ENCODE measurements at regions not wholly inside any gene's neighbourhood (a gene's known extent, or its start where the extent isn't known, plus 50 kb on each side); places are given as distances from the start of the nearest gene placed in this dataset.
"Not testable (repeated sequence)": the region's sequence is repeated elsewhere in the genome, so short reads cannot be mapped to it uniquely, and the experiment has no call there.

- no peak for DNase-seq
- intact Hi-C loops (cut with DNase I), result no loop called here
These were observed 574.5 kb upstream of the ARRDC3 start for GRCh38 chr5:91957666-91958065.

GRCh38 chr5:91956738-91957137 lies 573.6 kb upstream of the ARRDC3 start:
- intact Hi-C loops (cut with DNase I), result no loop called here
- no peak for DNase-seq

- no peak for DNase-seq
- intact Hi-C loops (cut with DNase I), result no loop called here
These were observed 572.5 kb upstream of the ARRDC3 start for GRCh38 chr5:91955610-91956009.

GRCh38 chr5:91954136-91954535 lies 571.0 kb upstream of the ARRDC3 start:
- DNase-seq, result no peak
- intact Hi-C loops (cut with DNase I), result no loop called here

- intact Hi-C loops (cut with DNase I), result no loop called here
- no peak for DNase-seq
These were observed 567.2 kb upstream of the ARRDC3 start for GRCh38 chr5:91950328-91950727.

- intact Hi-C loops (cut with DNase I), result no loop called here
- DNase-seq, result no peak
These were observed 563.8 kb upstream of the ARRDC3 start for GRCh38 chr5:91946870-91947269.

- intact Hi-C loops (cut with DNase I), result no loop called here
These were observed 558.5 kb upstream of the ARRDC3 start for GRCh38 chr5:91941588-91941987.

GRCh38 chr5:91938441-91938840 lies 555.3 kb upstream of the ARRDC3 start:
- intact Hi-C loops (cut with DNase I), result no loop called here

More at GRCh38 chr5:91941588-91941987, 558.5 kb upstream of the ARRDC3 start:
- no peak for DNase-seq

GRCh38 chr5:91937121-91937520 lies 554.0 kb upstream of the ARRDC3 start:
- no peak for DNase-seq
- intact Hi-C loops (cut with DNase I), result no loop called here

More at GRCh38 chr5:91938441-91938840, 555.3 kb upstream of the ARRDC3 start:
- no peak for DNase-seq

- no peak for DNase-seq
- intact Hi-C loops (cut with DNase I), result no loop called here
These were observed 546.4 kb upstream of the ARRDC3 start for GRCh38 chr5:91929522-91929817.

GRCh38 chr5:91928754-91929521 lies 545.8 kb upstream of the ARRDC3 start:
- DNase-seq, result no peak
- intact Hi-C loops (cut with DNase I), result no loop called here

GRCh38 chr5:91927439-91927838 lies 544.3 kb upstream of the ARRDC3 start:
- DNase-seq, result no peak
- intact Hi-C loops (cut with DNase I), result no loop called here

- DNase-seq, result no peak
- intact Hi-C loops (cut with DNase I), result no loop called here
These were observed 542.1 kb upstream of the ARRDC3 start for GRCh38 chr5:91925249-91925648.

- intact Hi-C loops (cut with DNase I); DNase-seq: not testable (repeated sequence)
These were observed 534.1 kb upstream of the ARRDC3 start for GRCh38 chr5:91917037-91917814.

GRCh38 chr5:91910655-91911054 lies 527.5 kb upstream of the ARRDC3 start:
- DNase-seq, result no peak
- intact Hi-C loops (cut with DNase I), result no loop called here

- no peak for DNase-seq
- intact Hi-C loops (cut with DNase I), result no loop called here
These were observed 527.1 kb upstream of the ARRDC3 start for GRCh38 chr5:91910247-91910646.

- intact Hi-C loops (cut with DNase I), result no loop called here
- no peak for DNase-seq
These were observed 523.4 kb upstream of the ARRDC3 start for GRCh38 chr5:91906494-91906893.

GRCh38 chr5:91906027-91906426 lies 522.9 kb upstream of the ARRDC3 start:
- DNase-seq, result no peak
- intact Hi-C loops (cut with DNase I), result no loop called here

GRCh38 chr5:91898898-91899297 lies 515.8 kb upstream of the ARRDC3 start:
- intact Hi-C loops (cut with DNase I), result no loop called here
- no peak for DNase-seq

- intact Hi-C loops (cut with DNase I), result no loop called here
- DNase-seq, result no peak
These were observed 514.9 kb upstream of the ARRDC3 start for GRCh38 chr5:91898019-91898418.

GRCh38 chr5:91888810-91889209 lies 505.7 kb upstream of the ARRDC3 start:
- no peak for DNase-seq
- intact Hi-C loops (cut with DNase I), result no loop called here
